Panc1 (cell line): ENCODE measurements at regions not wholly inside any gene's neighbourhood (a gene's known extent, or its start where the extent isn't known, plus 50 kb on each side); places are given as distances from the start of the nearest gene placed in this dataset.

Source experiments
- ATAC-seq: fragments of 200-7000 bp; cut with Tn5 transposase; 2 replicates; pipeline ENCODE4 v1.9.1; 2020; ENCODE audit warnings: mild to moderate bottlenecking, moderate library complexity
- BruUV-seq: library from RNA; stranded (reverse); fragments of 400-500 nt; replicated peaks from 2 replicates; lab custom pipeline; 2021; lab: Mats Ljungman, UMichigan
- CTCF ChIA-PET: fragments of 300-600 bp; sonication (Branson Sonifier 250); formaldehyde crosslinking; loops from one replicate; lab custom pipeline; 2022; ENCODE audit warnings: antibody characterized with exemption; lab: Charles Lee
- POLR2A ChIA-PET: fragments of 300-600 bp; sonication (Branson Sonifier 250); formaldehyde crosslinking; loops from one replicate; lab custom pipeline; 2022; ENCODE audit warnings: antibody characterized with exemption; lab: Charles Lee
- DNase-seq: peaks from one replicate; pipeline ENCODE4 v3.0.0-alpha.2; 2010; ENCODE audit warnings: low read depth, low spot score
- H3K27ac ChIP-seq: 2 replicates; pipeline ENCODE4 v1.5.1; 2011; ENCODE audit warnings: mild to moderate bottlenecking, low read length, inconsistent platforms
- H3K27me3 ChIP-seq: fragments of 200-500 bp; sonication (Bioruptor generic); 2 replicates; pipeline ENCODE4 v1.6.0; 2014; ENCODE audit warnings: low read length, inconsistent platforms; ENCODE audit not compliant: control insufficient read depth, insufficient read depth
- H3K36me3 ChIP-seq: fragments of 200-500 bp; sonication (Bioruptor generic); 2 replicates; pipeline ENCODE4 v1.5.1; 2014; ENCODE audit warnings: inconsistent platforms, mild to moderate bottlenecking, low read length, moderate library complexity; ENCODE audit not compliant: control insufficient read depth, insufficient read depth
- H3K4me1 ChIP-seq: 2 replicates; pipeline ENCODE4 v1.5.1; 2011; ENCODE audit warnings: inconsistent platforms, mild to moderate bottlenecking, low read length, moderate library complexity; ENCODE audit not compliant: control insufficient read depth, insufficient read depth
- H3K4me3 ChIP-seq, 2 experiments: 2 replicates each; pipeline ENCODE4 v1.5.1; 2011 to 2012; ENCODE audit warnings: low read depth in 2 of 2, low read length in 2 of 2, mild to moderate bottlenecking in 2 of 2, inconsistent platforms in 1 of 2, moderate library complexity in 1 of 2
- H3K9me3 ChIP-seq: fragments of 200-500 bp; sonication (Bioruptor generic); 2 replicates; pipeline ENCODE4 v1.5.1; 2014; ENCODE audit warnings: low read depth, mild to moderate bottlenecking, inconsistent platforms, low read length, moderate library complexity; ENCODE audit not compliant: control insufficient read depth, insufficient read depth
- CTCF ChIP-seq: fragments of 450-650 bp; IDR thresholded peaks from 2 replicates; pipeline ENCODE4 v1.5.1; 2017; ENCODE audit warnings: mild to moderate bottlenecking
- POLR2AphosphoS5 ChIP-seq: IDR thresholded peaks from 2 replicates; pipeline ENCODE4 v1.6.1; 2012; ENCODE audit warnings: mild to moderate bottlenecking, low read depth, low read length, moderate library complexity
- REST ChIP-seq, 2 experiments: IDR thresholded peaks; 2 replicates each; pipeline ENCODE4 v1.6.1; 2011 to 2012; ENCODE audit warnings: low read depth in 2 of 2, control low read depth in 1 of 2, low read length in 1 of 2, mild to moderate bottlenecking in 1 of 2, moderate library complexity in 1 of 2; ENCODE audit not compliant: insufficient read depth in 1 of 2
- SIN3A ChIP-seq: IDR thresholded peaks from 2 replicates; pipeline ENCODE4 v1.6.1; 2012; ENCODE audit warnings: low read depth, mild to moderate bottlenecking, low read length, moderate library complexity, borderline replicate concordance; ENCODE audit not compliant: insufficient read depth
- TCF7L2 ChIP-seq: IDR thresholded peaks from 2 replicates; pipeline ENCODE4 v1.6.1; 2011; ENCODE audit warnings: mild to moderate bottlenecking, low read depth, low read length, inconsistent platforms
- in situ Hi-C: cut with HindIII; loops from 2 replicates; pipeline ENCODE4 v1.10.0; 2016; ENCODE audit warnings: low sequenced_read_pairs, low pct_unique_long_range_greater_than_20kb
- intact Hi-C: fragments of 100-400 bp; cut with micrococcal nuclease; formaldehyde crosslinking; loops from one replicate; pipeline ENCODE4 v1.10.0; 2022; ENCODE audit not compliant: unreplicated experiment

- no peak for ATAC-seq
- TF ChIP-seq TCF7L2 (no peak), REST (IDR thresholded peaks at IDR 0.05; ENCODE audit: insufficient read depth in 1 of 2, low read depth in 2 of 2, low read length in 1 of 2) (no peak), SIN3A (no peak), CTCF (no peak), POLR2AphosphoS5 (no peak)
Measured at GRCh38 chr5:163574472-163575440, 69.3 kb downstream of the MAT2B start.

GRCh38 chr5:163578652-163579051 is 73.2 kb downstream of the MAT2B start:
- DNase-seq (no peak), ATAC-seq (no peak)
- intact Hi-C loops: no loop called here
- H3K27ac ChIP-seq: no peak overlapping the region
- no peaks in the 10 kb centered on the region for H3K4me1 ChIP-seq
- H3K27me3 ChIP-seq: peaks cover 7% of the 10 kb centered on the region
- ChIA-PET CTCF (no interaction called here), POLR2A (no interaction called here)
- in situ Hi-C loops: no loop called here
- no peaks in the 10 kb centered on the region for H3K9me3 ChIP-seq
- H3K36me3 ChIP-seq: no peaks in the 10 kb centered on the region
- H3K4me3 ChIP-seq: no peak overlapping the region
- TF ChIP-seq SIN3A: no peak
- no peak for TF ChIP-seq POLR2AphosphoS5
- TF ChIP-seq CTCF: no peak
- TF ChIP-seq TCF7L2: no peak
- no TSS peak for BruUV-seq

More at GRCh38 chr5:163574472-163575440, 69.3 kb downstream of the MAT2B start:
- ChIA-PET POLR2A (no interaction called here), CTCF (no interaction called here)
- no peaks in the 10 kb centered on the region for H3K9me3 ChIP-seq
- DNase-seq: no peak
- intact Hi-C loops: no loop called here
- BruUV-seq: no TSS peak
- H3K36me3 ChIP-seq: no peaks in the 10 kb centered on the region
- no peak overlapping the region for H3K4me3 ChIP-seq
- H3K27ac ChIP-seq: no peak overlapping the region
- in situ Hi-C loops: no loop called here
- peaks cover 9% of the 10 kb centered on the region; the same call in 1 of the 2 replicates for H3K27me3 ChIP-seq
- H3K4me1 ChIP-seq: no peaks in the 10 kb centered on the region
